ENCODE measurements at regions not wholly inside any gene's neighbourhood (a gene's known extent, or its start where the extent isn't known, plus 50 kb on each side); places are given as distances from the start of the nearest gene placed in this dataset.

GRCh38 chr13:22235950-22236290, 565.0 kb downstream of the FGF9 start:
- TF ChIP-seq CTCF (IDR thresholded peaks at IDR 0.05; ENCODE audit: low read length) (no peak), EZH2 (IDR thresholded peaks at IDR 0.05; ENCODE audit: borderline replicate concordance, low read length) (no peak)
